ENCODE measurements at regions not wholly inside any gene's neighbourhood (a gene's known extent, or its start where the extent isn't known, plus 50 kb on each side); places are given as distances from the start of the nearest gene placed in this dataset.

DNA sequence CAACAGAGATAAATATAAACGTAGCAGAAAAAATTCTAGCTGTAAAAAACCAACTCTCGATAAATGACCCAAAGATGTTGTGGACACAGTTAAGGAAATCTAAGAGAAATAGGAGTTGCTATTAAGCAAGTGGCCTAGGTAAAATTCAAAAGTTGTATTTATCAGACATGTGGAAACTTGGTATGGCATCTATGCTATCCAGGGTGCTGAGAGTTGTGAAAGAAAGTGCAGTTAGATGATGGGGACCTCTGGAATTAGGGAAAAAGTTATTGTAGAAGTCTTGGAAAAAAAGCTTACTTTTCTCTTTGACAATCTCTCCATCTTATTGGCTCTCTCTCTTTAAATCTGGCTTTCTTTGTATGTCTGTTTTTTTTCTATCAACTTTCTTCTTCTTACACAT lies 1090.9 kb downstream of the TBL1XR1 start:
- TF ChIP-seq, protein P1, sequence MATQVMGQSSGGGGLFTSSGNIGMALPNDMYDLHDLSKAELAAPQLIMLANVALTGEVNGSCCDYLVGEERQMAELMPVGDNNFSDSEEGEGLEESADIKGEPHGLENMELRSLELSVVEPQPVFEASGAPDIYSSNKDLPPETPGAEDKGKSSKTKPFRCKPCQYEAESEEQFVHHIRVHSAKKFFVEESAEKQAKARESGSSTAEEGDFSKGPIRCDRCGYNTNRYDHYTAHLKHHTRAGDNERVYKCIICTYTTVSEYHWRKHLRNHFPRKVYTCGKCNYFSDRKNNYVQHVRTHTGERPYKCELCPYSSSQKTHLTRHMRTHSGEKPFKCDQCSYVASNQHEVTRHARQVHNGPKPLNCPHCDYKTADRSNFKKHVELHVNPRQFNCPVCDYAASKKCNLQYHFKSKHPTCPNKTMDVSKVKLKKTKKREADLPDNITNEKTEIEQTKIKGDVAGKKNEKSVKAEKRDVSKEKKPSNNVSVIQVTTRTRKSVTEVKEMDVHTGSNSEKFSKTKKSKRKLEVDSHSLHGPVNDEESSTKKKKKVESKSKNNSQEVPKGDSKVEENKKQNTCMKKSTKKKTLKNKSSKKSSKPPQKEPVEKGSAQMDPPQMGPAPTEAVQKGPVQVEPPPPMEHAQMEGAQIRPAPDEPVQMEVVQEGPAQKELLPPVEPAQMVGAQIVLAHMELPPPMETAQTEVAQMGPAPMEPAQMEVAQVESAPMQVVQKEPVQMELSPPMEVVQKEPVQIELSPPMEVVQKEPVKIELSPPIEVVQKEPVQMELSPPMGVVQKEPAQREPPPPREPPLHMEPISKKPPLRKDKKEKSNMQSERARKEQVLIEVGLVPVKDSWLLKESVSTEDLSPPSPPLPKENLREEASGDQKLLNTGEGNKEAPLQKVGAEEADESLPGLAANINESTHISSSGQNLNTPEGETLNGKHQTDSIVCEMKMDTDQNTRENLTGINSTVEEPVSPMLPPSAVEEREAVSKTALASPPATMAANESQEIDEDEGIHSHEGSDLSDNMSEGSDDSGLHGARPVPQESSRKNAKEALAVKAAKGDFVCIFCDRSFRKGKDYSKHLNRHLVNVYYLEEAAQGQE (IDR thresholded peaks at IDR 0.05; ENCODE audit: low read depth, low read length): no peak
- TF ChIP-seq SIN3A (IDR thresholded peaks at IDR 0.05; ENCODE audit: borderline replicate concordance, low read depth, low read length): no peak
- TF ChIP-seq, protein P2, sequence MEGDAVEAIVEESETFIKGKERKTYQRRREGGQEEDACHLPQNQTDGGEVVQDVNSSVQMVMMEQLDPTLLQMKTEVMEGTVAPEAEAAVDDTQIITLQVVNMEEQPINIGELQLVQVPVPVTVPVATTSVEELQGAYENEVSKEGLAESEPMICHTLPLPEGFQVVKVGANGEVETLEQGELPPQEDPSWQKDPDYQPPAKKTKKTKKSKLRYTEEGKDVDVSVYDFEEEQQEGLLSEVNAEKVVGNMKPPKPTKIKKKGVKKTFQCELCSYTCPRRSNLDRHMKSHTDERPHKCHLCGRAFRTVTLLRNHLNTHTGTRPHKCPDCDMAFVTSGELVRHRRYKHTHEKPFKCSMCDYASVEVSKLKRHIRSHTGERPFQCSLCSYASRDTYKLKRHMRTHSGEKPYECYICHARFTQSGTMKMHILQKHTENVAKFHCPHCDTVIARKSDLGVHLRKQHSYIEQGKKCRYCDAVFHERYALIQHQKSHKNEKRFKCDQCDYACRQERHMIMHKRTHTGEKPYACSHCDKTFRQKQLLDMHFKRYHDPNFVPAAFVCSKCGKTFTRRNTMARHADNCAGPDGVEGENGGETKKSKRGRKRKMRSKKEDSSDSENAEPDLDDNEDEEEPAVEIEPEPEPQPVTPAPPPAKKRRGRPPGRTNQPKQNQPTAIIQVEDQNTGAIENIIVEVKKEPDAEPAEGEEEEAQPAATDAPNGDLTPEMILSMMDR (IDR thresholded peaks at IDR 0.05): no peak
- no peak for TF ChIP-seq TEAD4 (IDR thresholded peaks at IDR 0.05; ENCODE audit: borderline replicate concordance, insufficient read depth)
- TF ChIP-seq TAF1 (IDR thresholded peaks at IDR 0.05; ENCODE audit: borderline replicate concordance, low read depth, low read length): no peak
- TF ChIP-seq POLR2AphosphoS5 (IDR thresholded peaks at IDR 0.05; ENCODE audit: low read depth, low read length): no peak
- TF ChIP-seq RAD21 (IDR thresholded peaks at IDR 0.05; ENCODE audit: low read length): no peak
- TF ChIP-seq NRF1 (IDR thresholded peaks at IDR 0.05; ENCODE audit: low read depth, low read length): no peak
- TF ChIP-seq GABPA (IDR thresholded peaks at IDR 0.05; ENCODE audit: low read depth): no peak
- TF ChIP-seq, protein P3, sequence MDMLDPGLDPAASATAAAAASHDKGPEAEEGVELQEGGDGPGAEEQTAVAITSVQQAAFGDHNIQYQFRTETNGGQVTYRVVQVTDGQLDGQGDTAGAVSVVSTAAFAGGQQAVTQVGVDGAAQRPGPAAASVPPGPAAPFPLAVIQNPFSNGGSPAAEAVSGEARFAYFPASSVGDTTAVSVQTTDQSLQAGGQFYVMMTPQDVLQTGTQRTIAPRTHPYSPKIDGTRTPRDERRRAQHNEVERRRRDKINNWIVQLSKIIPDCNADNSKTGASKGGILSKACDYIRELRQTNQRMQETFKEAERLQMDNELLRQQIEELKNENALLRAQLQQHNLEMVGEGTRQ (IDR thresholded peaks at IDR 0.05; ENCODE audit: borderline replicate concordance, low read depth, low read length): no peak
- no peak for TF ChIP-seq ZBTB33 (IDR thresholded peaks at IDR 0.05; ENCODE audit: borderline replicate concordance, low read depth)
- no peak for TF ChIP-seq MXI1 (IDR thresholded peaks at IDR 0.05; ENCODE audit: low read depth, low read length)
- no peak for TF ChIP-seq TCF12 (IDR thresholded peaks at IDR 0.05)

Measured in SK-N-SH (cell line).